ENCODE measurements at regions not wholly inside any gene's neighbourhood (a gene's known extent, or its start where the extent isn't known, plus 50 kb on each side); places are given as distances from the start of the nearest gene placed in this dataset.

DNA sequence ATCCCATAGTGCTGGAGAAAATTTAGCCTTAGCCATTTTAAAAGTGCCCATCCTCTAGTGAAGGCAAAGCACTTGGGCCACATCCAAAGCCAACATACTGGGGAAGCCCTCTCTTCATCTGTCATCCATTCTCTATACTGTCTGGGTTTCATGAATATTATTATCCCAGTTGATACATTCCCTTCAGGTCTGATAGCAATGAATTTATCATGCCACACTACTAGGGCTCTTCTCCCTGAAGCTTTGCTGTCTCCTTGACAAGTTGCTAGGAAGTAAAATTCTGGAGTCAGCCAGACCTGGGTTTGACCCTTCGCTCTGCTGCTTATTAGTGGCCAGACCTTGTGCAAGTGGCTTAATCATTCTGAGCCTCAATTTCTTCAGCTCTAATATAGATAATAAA is 1041.4 kb upstream of the ADGRL2 start:
- TF ChIP-seq, protein P1, sequence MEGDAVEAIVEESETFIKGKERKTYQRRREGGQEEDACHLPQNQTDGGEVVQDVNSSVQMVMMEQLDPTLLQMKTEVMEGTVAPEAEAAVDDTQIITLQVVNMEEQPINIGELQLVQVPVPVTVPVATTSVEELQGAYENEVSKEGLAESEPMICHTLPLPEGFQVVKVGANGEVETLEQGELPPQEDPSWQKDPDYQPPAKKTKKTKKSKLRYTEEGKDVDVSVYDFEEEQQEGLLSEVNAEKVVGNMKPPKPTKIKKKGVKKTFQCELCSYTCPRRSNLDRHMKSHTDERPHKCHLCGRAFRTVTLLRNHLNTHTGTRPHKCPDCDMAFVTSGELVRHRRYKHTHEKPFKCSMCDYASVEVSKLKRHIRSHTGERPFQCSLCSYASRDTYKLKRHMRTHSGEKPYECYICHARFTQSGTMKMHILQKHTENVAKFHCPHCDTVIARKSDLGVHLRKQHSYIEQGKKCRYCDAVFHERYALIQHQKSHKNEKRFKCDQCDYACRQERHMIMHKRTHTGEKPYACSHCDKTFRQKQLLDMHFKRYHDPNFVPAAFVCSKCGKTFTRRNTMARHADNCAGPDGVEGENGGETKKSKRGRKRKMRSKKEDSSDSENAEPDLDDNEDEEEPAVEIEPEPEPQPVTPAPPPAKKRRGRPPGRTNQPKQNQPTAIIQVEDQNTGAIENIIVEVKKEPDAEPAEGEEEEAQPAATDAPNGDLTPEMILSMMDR (IDR thresholded peaks at IDR 0.05), result no peak
- no peak for TF ChIP-seq POLR2A (IDR thresholded peaks at IDR 0.05)

Measured in adrenal gland (tissue), 5 donors.